H1 (cell line): ENCODE measurements at regions not wholly inside any gene's neighbourhood (a gene's known extent, or its start where the extent isn't known, plus 50 kb on each side); places are given as distances from the start of the nearest gene placed in this dataset.

Experiments used
- CTCF ChIA-PET: fragments of 300-600 bp; sonication (Branson Sonifier 250); formaldehyde crosslinking; loops from one replicate; lab custom pipeline; 2021; ENCODE audit not compliant: partially characterized antibody; lab: Charles Lee
- POLR2A ChIA-PET: fragments of 300-600 bp; sonication (Branson Sonifier 250); formaldehyde crosslinking; loops from one replicate; lab custom pipeline; 2021; ENCODE audit warnings: inconsistent platforms; ENCODE audit not compliant: partially characterized antibody; lab: Charles Lee
- DNase-seq, 2 experiments: peaks; one replicate each; pipeline versions ENCODE4 v3.0.0 to v3.0.0-alpha.2; 2010 to 2022; ENCODE audit warnings: low spot score in 2 of 2, low read depth in 1 of 2, mixed read lengths in 1 of 2
- FAIRE-seq: peaks from 2 replicates; lab custom pipeline; 2011; peaks lifted over from hg19 to GRCh38; lab: Jason Lieb, UNC
- H2AFZ ChIP-seq: 2 replicates; pipeline ENCODE4 v1.8.1; 2012; ENCODE audit warnings: low read length, inconsistent platforms
- H2AK5ac ChIP-seq: 2 replicates; pipeline ENCODE4 v1.6.1; 2013; ENCODE audit warnings: low read depth, low read length
- H2BK120ac ChIP-seq: replicated peaks from 2 replicates; pipeline ENCODE3; 2013; ENCODE audit warnings: low read depth, low read length, inconsistent platforms
- H2BK12ac ChIP-seq: 2 replicates; pipeline ENCODE4 v1.6.1; 2013; ENCODE audit warnings: low read depth, low read length
- H2BK15ac ChIP-seq: 2 replicates; pipeline ENCODE4 v1.6.1; 2013; ENCODE audit warnings: low read length
- H2BK20ac ChIP-seq: 2 replicates; pipeline ENCODE4 v1.6.1; 2013; ENCODE audit warnings: low read length
- H2BK5ac ChIP-seq: 2 replicates; pipeline ENCODE4 v1.6.1; 2013; ENCODE audit warnings: low read depth, low read length
- H3K14ac ChIP-seq: 2 replicates; pipeline ENCODE4 v1.6.1; 2013; ENCODE audit warnings: inconsistent platforms; ENCODE audit not compliant: insufficient read length
- H3K18ac ChIP-seq: 2 replicates; pipeline ENCODE4 v1.6.1; 2013; ENCODE audit warnings: low read length; ENCODE audit errors: extremely low read depth
- H3K23ac ChIP-seq: 2 replicates; pipeline ENCODE4 v1.6.1; 2013; ENCODE audit warnings: inconsistent platforms; ENCODE audit not compliant: insufficient read length
- H3K23me2 ChIP-seq: 2 replicates; pipeline ENCODE4 v1.6.1; 2013; ENCODE audit warnings: low read depth, low read length
- H3K27ac ChIP-seq: 2 replicates; pipeline ENCODE4 v1.6.1; 2011; ENCODE audit warnings: low read depth, low read length, inconsistent platforms
- H3K27me3 ChIP-seq, 4 experiments: replicated peaks in 1 of 4; 1 replicate in 1 of 4; 2 replicates in 3 of 4; pipeline versions ENCODE4 v1.6.1 to v1.8.1; 2011 to 2013; ENCODE audit warnings: low read length in 3 of 4, mild to moderate bottlenecking in 3 of 4, inconsistent platforms in 2 of 4, mixed read lengths in 2 of 4, moderate library complexity in 1 of 4; ENCODE audit not compliant: control insufficient read depth in 3 of 4, insufficient read depth in 3 of 4; ENCODE audit errors: extremely low read depth in 1 of 4
- H3K36me3 ChIP-seq, 4 experiments: 2 replicates each; pipeline versions ENCODE4 v1.6.1 to v1.8.1; 2011 to 2013; ENCODE audit warnings: mild to moderate bottlenecking in 4 of 4, low read length in 3 of 4, moderate library complexity in 2 of 4, control low read depth in 1 of 4, inconsistent platforms in 1 of 4; ENCODE audit not compliant: insufficient read depth in 4 of 4, control insufficient read depth in 2 of 4
- H3K4ac ChIP-seq: replicated peaks from 2 replicates; pipeline ENCODE3; 2013; ENCODE audit warnings: low read length, low read depth, mixed read lengths, inconsistent platforms; ENCODE audit not compliant: insufficient read length
- H3K4me1 ChIP-seq, 4 experiments: replicated peaks in 1 of 4; 1 replicate in 1 of 4; 2 replicates in 3 of 4; pipeline versions ENCODE4 v1.6.1 to v1.8.1; 2011 to 2013; ENCODE audit warnings: low read length in 3 of 4, inconsistent platforms in 2 of 4, mixed read lengths in 1 of 4; ENCODE audit not compliant: insufficient read depth in 4 of 4, control insufficient read depth in 3 of 4
- H3K4me2 ChIP-seq, 2 experiments: 2 replicates each; pipeline versions ENCODE4 v1.6.1 to v1.8.1; 2011 to 2013; ENCODE audit warnings: low read depth in 2 of 2, low read length in 2 of 2, control low read depth in 1 of 2, inconsistent platforms in 1 of 2, mild to moderate bottlenecking in 1 of 2; ENCODE audit not compliant: insufficient read depth in 1 of 2
- H3K4me3 ChIP-seq, 4 experiments: fragments of 200-600, 300-600 bp in 1 of 4; sonication (generic), shearing (Covaris generic), sonication (Bioruptor Twin) in 1 of 4; 2 replicates each; pipeline versions ENCODE4 v1.5.1 to v1.8.1; 2011 to 2016; ENCODE audit warnings: low read length in 4 of 4, low read depth in 3 of 4, control low read depth in 2 of 4, inconsistent platforms in 2 of 4, mild to moderate bottlenecking in 2 of 4, mixed read lengths in 1 of 4, moderate library complexity in 1 of 4; ENCODE audit not compliant: insufficient read depth in 2 of 4; ENCODE audit errors: extremely low read depth in 1 of 4
- H3K56ac ChIP-seq: replicated peaks from 2 replicates; pipeline ENCODE3; 2013; ENCODE audit warnings: low read depth, mild to moderate bottlenecking, mixed read lengths, low read length, inconsistent platforms; ENCODE audit not compliant: insufficient read length
- H3K79me1 ChIP-seq: 2 replicates; pipeline ENCODE4 v1.6.1; 2013; ENCODE audit warnings: low read depth, low read length, control low read depth
- H3K79me2 ChIP-seq, 2 experiments: 2 replicates each; pipeline versions ENCODE4 v1.6.1 to v1.8.1; 2012 to 2013; ENCODE audit warnings: low read length in 2 of 2, mild to moderate bottlenecking in 2 of 2, inconsistent platforms in 1 of 2; ENCODE audit not compliant: insufficient read depth in 2 of 2, control insufficient read depth in 1 of 2
- H3K9ac ChIP-seq, 4 experiments: replicated peaks in 1 of 4; 1 replicate in 1 of 4; 2 replicates in 3 of 4; pipeline versions ENCODE4 v1.6.1 to v1.8.1; 2011 to 2013; ENCODE audit warnings: low read depth in 3 of 4, low read length in 3 of 4, control low read depth in 2 of 4, mild to moderate bottlenecking in 2 of 4, moderate library complexity in 2 of 4, inconsistent platforms in 1 of 4; ENCODE audit errors: extremely low read depth in 1 of 4
- H3K9me3 ChIP-seq, 2 experiments: 2 replicates each; pipeline versions ENCODE4 v1.6.1 to v1.8.1; 2012 to 2013; ENCODE audit warnings: mild to moderate bottlenecking in 2 of 2, moderate library complexity in 2 of 2, control low read depth in 1 of 2, inconsistent platforms in 1 of 2, low read depth in 1 of 2, low read length in 1 of 2, mixed read lengths in 1 of 2; ENCODE audit not compliant: insufficient read depth in 2 of 2
- H4K20me1 ChIP-seq, 2 experiments: replicated peaks in 1 of 2; 2 replicates each; pipeline versions ENCODE3 to v1.8.1; 2011 to 2013; ENCODE audit warnings: inconsistent platforms in 2 of 2, low read length in 2 of 2, mild to moderate bottlenecking in 1 of 2; ENCODE audit not compliant: insufficient read depth in 2 of 2, control insufficient read depth in 1 of 2
- H4K5ac ChIP-seq: 2 replicates; pipeline ENCODE4 v1.6.1; 2013; ENCODE audit warnings: low read length, low read depth, mixed read lengths, inconsistent platforms; ENCODE audit not compliant: insufficient read length
- H4K8ac ChIP-seq: 2 replicates; pipeline ENCODE4 v1.8.0; 2013; ENCODE audit warnings: mild to moderate bottlenecking, moderate library complexity, low read length, inconsistent platforms; ENCODE audit not compliant: insufficient read depth; ENCODE audit errors: extremely low read depth
- H4K91ac ChIP-seq: replicated peaks from 2 replicates; pipeline ENCODE3; 2013; ENCODE audit warnings: low read length, mixed read lengths, inconsistent platforms; ENCODE audit not compliant: insufficient read length
- RXRA ChIP-seq: IDR thresholded peaks from 2 replicates; pipeline ENCODE4 v1.6.1; 2011; ENCODE audit warnings: low read depth, mild to moderate bottlenecking, low read length, moderate library complexity; ENCODE audit not compliant: insufficient read depth
- WGBS, 2 experiments: shearing (Covaris generic) in 1 of 2; methylation state at CpG; one replicate each; pipeline versions ENCODE4 v1.1.6 to v1.1.7; 2013 to 2015; ENCODE audit warnings: low lambda C conversion rate in 2 of 2, mixed read lengths in 2 of 2, inconsistent platforms in 1 of 2, low coverage in 1 of 2, missing lambda C conversion rate in 1 of 2; ENCODE audit not compliant: insufficient replicate concordance in 2 of 2, insufficient coverage in 1 of 2, insufficient read length in 1 of 2; ENCODE audit errors: extremely low coverage in 1 of 2, missing lambda C conversion rate in 1 of 2; 5-methylcytosine and 5-hydroxymethylcytosine counted together

DNA sequence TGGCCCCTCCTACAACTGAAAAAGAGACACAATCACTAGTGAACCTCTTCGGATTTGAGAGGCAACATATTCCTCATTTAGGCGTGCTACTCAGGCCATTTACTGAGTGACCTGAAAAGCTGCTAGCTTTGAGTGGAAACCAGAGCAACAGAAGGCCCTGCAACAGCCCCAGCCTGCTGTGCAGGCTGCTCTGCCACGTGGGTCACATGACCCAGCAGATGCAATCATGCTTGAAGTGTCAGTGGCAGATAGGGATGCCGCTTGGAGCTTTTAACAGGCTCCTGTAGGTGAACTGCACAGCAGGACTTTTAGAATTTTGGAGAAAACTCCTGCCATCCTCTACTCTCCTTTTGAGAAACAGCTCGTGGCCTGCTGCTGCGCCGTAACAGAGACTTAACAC is 578.6 kb upstream of the RAB6C start:
- Histone ChIP-seq H3K4me3 (no peak overlapping the region), H3K9me3 (0 out of 4 replicates have a peak, but pooled peaks cover 0 to 3% of the 10 kb centered on the region in 2 experiments), H3K36me3 (no peaks in the 10 kb centered on the region), H3K4ac (no peak overlapping the region), H4K5ac (no peak overlapping the region), H4K91ac (no peak overlapping the region), H2AFZ (peak overlapping the region; percentile 59), H3K18ac (no peak overlapping the region), H3K14ac (no peak overlapping the region), H2AK5ac (no peak overlapping the region), H3K4me1 (peaks cover 0 to 2% (median 0%) of the 10 kb centered on the region in 4 experiments; a peak in 2 of 7 replicates), H3K79me2 (no peaks in the 10 kb centered on the region), H2BK12ac (no peak overlapping the region), H3K27me3 (no peaks in the 10 kb centered on the region), H3K9ac (no peak overlapping the region), H3K56ac (no peak overlapping the region), H3K79me1 (no peaks in the 10 kb centered on the region), H2BK15ac (no peak overlapping the region), H4K20me1 (no peaks in the 10 kb centered on the region), H4K8ac (no peak overlapping the region), H2BK5ac (no peak overlapping the region), H3K27ac (no peak overlapping the region), H3K23me2 (no peaks in the 10 kb centered on the region), H3K23ac (no peak overlapping the region), H3K4me2 (no peak overlapping the region), H2BK120ac (no peak overlapping the region), H2BK20ac (no peak overlapping the region)
- no peak for FAIRE-seq
- WGBS, 2 experiments = 83% methylated on average over 7 of the region's 7 CpGs; no CpG with 5 or more reads in 1 of the 2 experiments
- POLR2A ChIA-PET = no interaction called here
- CTCF ChIA-PET = interaction anchor here (0.6 to 1.5 kb wide), 6 partner anchors 16 to 834 kb away, joined by 3 to 9 read pairs (median 4); no protein-coding TSS in a partner anchor
- no peak for DNase-seq
- TF ChIP-seq RXRA = no peak
